GM13977 (cell line): ENCODE measurements at regions not wholly inside any gene's neighbourhood (a gene's known extent, or its start where the extent isn't known, plus 50 kb on each side); places are given as distances from the start of the nearest gene placed in this dataset.
"Not testable (repeated sequence)": the region's sequence is repeated elsewhere in the genome, so short reads cannot be mapped to it uniquely, and the experiment has no call there.

Experiments
- DNase-seq: peaks from one replicate; pipeline ENCODE4 v3.0.0; 2012; ENCODE audit warnings: low spot score
- CTCF ChIP-seq: IDR thresholded peaks from 2 replicates; pipeline ENCODE4 v1.5.1; 2012; ENCODE audit warnings: mild to moderate bottlenecking, control low read depth; ENCODE audit not compliant: insufficient read depth; ENCODE audit errors: extremely low read depth, missing control alignments
- in situ Hi-C: fragments of 300-500 bp; cut with MboI; formaldehyde crosslinking; loops from one replicate; pipeline ENCODE4 v1.12.0; 2022; ENCODE audit warnings: low sequenced_read_pairs, low pct_unique_long_range_greater_than_20kb, mixed read lengths, inconsistent platforms; ENCODE audit not compliant: unreplicated experiment

- in situ Hi-C loops = no loop called here
- no peak for TF ChIP-seq CTCF
- no peak for DNase-seq
Observed at GRCh38 chr2:14778015-14778414, 145.5 kb downstream of the LRATD1 start.

GRCh38 chr2:14779252-14779651 lies 146.7 kb downstream of the LRATD1 start:
- in situ Hi-C loops = no loop called here
- DNase-seq = no peak
- no peak for TF ChIP-seq CTCF

GRCh38 chr2:14781142-14781541 lies 148.6 kb downstream of the LRATD1 start:
- no peak for TF ChIP-seq CTCF
- in situ Hi-C loops = no loop called here
- no peak for DNase-seq

GRCh38 chr2:14788814-14789213 lies 156.3 kb downstream of the LRATD1 start:
- in situ Hi-C loops = not testable (repeated sequence)

GRCh38 chr2:14790041-14790640 lies 157.6 kb downstream of the LRATD1 start:
- TF ChIP-seq CTCF = no peak
- in situ Hi-C loops = no loop called here
- DNase-seq = no peak

More at GRCh38 chr2:14788814-14789213, 156.3 kb downstream of the LRATD1 start:
- DNase-seq = not testable (repeated sequence)

GRCh38 chr2:14803994-14804393 lies 171.5 kb downstream of the LRATD1 start:
- no peak for TF ChIP-seq CTCF
- DNase-seq = no peak
- in situ Hi-C loops = no loop called here

- in situ Hi-C loops = no loop called here
- no peak for TF ChIP-seq CTCF
- no peak for DNase-seq
Observed at GRCh38 chr2:14804902-14805301, 172.4 kb downstream of the LRATD1 start.
